HG03457 (cell line): ENCODE measurements at regions not wholly inside any gene's neighbourhood (a gene's known extent, or its start where the extent isn't known, plus 50 kb on each side); places are given as distances from the start of the nearest gene placed in this dataset.

Experiments used
- ATAC-seq: cut with Tn5 transposase; IDR thresholded peaks from one replicate; pipeline ENCODE4 v1.9.1; 2021; ENCODE audit warnings: moderate number of reproducible peaks; ENCODE audit not compliant: unreplicated experiment

DNA sequence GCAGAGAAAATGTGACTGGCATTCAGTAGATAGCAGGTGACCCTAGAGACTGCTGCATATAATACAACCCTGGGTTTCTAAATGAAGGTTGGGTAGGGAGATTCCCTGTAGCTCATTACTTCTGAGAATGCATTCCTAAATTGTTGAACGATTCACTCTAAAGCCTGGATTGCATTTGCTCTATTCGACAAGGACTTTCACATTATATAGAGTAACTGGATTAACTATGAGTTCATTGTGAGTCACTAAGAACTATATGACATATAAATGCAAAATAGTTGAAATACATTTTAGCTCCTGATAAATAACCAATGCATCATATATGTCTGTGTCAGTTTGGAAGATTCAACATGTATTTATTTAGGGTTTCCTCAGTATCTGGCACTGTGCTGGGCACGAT lies 294.7 kb upstream of the CCDC54 start:
- ATAC-seq = no peak

DNA sequence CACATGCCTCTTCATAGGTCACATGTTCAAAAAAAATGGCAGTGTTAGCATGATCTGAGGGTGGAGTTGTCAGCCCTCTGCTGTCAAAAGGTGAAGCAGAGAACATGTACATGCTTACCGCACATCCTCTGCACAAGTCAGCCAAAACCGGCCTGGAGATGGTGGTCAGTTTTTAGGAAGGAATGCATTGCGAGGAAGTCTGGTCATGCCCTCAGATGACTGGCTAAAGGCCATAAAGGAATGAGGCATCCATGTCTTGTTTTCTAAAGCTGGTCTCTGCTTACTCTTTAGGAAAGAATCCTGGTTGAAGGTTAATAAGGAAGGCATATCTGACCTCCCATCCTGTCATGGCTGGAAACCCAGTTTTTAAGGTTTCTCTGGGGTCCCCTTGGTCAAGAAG lies 292.0 kb upstream of the CCDC54 start:
- no peak for ATAC-seq

DNA sequence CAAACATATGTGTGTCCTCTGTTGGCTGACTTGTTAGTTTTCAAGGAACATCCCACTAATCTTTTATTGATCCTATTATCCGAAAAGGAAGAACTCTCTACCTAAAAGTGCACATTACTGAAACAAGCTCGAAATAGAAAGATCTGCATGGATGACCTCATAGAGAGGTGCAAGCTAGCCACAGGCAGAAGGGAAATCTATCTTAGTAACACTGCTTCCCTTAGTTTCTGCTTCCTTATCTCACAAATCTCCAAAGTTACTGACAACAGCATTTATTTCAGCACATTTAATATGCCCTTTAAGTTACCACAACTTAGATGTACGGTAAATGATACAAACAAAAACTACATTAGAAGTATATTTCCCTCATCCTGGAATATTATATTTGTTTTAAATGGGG lies 285.1 kb upstream of the CCDC54 start:
- no peak for ATAC-seq

DNA sequence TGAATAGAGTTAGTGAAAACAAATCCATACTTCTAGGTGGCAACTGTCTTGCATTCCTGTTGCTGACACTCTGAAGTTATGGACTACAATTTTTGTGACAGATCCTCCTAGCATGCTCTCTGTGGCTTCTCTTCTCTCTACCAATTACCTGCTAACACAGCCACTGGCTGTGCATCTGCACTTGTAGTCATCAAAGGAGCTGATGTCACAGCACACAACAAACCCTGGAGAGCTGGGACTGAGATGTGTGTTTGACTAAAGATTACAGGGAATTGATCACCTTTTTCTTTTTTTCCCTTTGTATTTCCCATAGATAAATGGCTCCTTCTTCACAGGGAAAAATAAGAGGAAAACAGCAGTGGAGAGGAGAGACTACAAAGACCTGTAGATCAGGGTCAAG lies 278.4 kb upstream of the CCDC54 start:
- ATAC-seq = no peak

DNA sequence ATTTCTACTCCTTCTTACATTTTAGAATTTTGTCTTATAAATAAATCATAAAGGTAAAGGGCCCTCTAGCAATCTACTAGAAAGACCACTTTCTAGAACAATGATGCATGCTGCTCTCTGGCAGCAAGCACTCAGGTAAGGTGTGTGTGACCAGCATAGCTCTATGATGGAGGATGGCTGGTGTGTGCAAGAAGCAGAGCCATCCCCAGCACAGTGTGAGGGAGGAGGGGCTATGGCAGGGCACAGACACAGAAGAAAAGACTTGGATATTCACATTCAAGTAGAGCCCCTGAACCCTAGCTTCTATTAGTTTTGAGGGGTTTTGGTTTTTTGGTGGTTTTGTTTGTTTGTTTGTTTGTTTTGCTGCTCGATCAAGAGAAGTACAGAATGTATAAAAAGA lies 277.1 kb upstream of the CCDC54 start:
- ATAC-seq = no peak

DNA sequence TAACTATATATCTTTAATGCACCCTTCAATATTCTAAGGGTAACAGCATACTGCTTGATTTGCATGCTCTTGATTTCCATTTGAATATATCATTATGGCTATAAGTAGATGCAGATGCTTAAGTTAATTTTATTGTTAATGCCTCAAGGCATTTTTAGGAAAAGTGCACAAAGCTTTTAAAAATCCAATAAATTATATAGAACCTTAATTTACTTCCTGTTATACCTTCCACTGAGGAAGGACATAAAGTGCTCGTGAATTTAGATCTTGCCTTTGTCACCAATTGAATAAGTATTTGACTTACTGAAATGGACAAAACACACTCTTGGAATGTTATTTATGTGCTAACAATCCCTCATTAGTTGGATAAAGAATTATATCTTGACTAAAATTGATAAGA lies 276.7 kb upstream of the CCDC54 start:
- no peak for ATAC-seq

DNA sequence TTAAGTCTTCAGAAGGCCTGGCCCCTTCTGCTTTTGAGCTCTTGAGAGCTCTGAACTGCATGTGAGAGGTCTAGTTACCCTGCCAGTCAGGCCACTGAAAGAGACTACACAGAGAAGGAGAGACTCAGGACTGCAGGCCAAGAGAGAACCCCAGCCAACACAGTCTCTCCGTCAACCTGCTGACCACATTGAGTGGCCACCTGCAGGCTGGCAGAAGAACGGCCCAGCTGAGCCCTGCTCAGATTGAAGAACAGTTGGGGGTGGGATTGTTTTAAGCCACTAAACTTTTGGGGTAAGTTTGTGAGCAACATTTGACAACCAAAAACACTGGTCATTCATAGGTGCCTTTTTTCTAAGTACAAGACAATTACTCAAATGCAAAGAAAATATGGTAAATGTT lies 273.5 kb upstream of the CCDC54 start:
- no peak for ATAC-seq

DNA sequence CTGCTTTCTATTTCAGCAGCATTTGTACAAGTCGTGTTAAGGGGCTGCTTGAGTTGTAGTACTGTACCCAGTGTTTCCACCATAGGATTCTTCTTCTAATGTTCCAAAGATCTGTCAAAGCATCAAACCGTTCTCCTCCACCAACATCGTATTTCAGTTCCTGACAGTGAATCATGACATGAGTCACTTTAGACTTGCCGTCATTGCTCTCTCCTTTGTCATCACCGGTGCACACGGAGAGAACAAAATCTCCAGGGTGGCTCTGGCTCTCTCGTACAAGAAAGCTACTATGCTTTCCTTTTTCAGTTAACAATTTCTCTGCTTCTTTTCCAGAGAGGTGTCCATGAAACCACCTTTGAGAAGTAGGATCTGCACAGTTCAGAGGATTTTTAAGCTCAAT lies 270.9 kb upstream of the CCDC54 start:
- ATAC-seq = no peak

DNA sequence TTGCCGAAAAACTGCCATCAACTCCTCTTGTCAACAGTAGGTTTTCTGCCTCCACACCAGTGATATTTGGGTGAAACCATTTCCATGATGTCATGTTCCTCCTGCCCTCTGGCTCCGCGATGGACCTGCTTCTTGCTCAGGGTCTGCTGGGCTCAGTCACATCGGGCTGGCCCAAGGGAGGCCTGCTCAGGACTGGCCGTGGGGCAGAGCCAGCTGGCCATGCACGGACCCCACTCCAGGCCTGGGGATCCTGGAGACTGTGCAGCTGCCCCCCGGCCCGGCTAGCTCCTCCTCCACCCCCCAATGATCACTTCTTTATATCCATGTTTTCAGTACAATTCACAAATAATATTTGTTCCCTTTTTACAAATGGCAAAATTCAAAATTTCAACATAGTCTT lies 270.3 kb upstream of the CCDC54 start:
- no peak for ATAC-seq

DNA sequence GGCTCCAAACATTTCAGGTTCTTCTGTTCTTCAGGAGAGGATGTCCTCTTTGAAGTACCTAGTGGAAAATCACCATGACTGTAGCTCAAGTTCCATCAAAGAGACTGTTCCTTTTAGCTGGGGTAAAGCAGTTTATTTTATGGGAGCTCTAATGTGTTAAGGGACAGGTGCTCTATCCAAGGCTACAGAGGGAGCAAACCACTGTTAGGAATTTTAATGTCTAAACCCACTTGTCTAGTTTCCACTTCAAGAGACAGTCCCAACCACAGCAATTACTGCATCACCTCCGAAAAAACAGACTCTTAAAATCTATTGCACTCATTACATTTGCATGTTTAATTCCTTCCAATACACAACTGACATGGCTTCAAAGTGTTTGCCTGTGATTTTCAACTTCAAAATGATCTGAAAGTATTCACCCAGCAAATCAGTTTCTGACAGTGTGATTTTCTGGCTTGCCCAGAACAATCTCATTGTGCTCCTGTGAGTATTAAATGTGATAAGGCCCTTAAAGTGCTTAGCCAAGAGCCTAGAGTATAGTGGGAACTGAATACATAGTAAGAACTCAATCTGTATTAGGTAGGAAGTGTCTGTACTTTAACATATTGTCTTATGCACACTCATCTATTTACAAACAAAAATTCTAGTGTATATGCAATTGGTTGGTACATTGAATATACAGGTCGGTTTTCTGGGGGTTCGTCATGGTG lies 266.5 kb upstream of the CCDC54 start:
- ATAC-seq = no peak

DNA sequence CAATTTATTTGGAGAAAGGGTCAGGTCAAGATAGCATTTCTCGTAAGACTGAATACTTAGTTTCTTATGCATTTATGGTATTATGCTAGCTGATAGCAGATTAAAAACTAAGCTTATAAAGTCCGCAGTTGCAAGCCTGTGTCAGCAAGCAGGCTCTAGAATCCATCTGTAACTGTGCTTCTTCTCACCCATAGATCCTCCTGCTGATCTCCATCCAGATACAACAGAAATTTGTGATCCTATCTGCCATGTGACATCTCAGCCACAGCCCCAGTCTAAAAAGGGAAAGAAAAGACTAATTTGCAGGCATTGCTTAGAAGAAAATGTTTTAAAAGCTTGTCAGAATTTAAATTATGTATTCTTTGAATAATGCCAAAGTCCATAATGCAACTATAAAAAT lies 265.4 kb upstream of the CCDC54 start:
- ATAC-seq = no peak

DNA sequence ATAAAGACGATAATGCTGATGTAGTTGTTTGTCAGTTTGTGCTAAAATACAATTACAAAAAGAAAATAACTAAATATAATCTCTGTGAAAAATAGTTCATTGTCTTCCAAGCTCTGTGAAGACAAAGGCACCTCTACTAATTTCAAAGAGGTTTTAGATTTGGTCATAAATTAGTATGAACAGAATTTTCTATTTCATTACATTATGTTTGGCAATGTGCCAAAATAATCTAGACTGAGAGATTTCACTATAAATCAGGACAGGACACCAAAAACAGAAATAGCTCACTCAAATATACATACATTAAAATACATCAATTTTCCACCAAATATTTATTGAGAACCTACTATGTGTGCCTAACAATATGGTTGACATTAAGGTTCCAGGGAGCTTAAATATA lies 264.9 kb upstream of the CCDC54 start:
- ATAC-seq = no peak

DNA sequence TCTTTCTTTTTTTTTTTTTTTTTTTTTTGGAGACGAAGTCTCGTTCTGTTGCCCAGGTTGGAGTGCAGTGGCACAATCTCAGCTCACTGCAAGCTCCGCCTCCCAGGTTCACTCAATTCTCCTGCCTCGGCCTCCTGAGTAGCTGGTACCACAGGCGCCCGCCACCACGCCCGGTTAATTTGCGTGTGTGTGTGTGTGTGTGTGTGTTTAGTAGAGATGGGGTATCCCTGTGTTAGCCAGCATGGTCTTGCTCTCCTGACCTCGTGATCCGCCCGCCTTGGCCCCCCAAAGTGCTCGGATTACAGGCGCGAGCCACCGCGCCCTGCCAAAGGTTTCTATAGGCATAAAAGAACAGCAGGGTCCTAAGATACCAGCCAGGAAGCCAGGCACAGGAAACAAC lies 261.0 kb upstream of the CCDC54 start:
- ATAC-seq = no peak

DNA sequence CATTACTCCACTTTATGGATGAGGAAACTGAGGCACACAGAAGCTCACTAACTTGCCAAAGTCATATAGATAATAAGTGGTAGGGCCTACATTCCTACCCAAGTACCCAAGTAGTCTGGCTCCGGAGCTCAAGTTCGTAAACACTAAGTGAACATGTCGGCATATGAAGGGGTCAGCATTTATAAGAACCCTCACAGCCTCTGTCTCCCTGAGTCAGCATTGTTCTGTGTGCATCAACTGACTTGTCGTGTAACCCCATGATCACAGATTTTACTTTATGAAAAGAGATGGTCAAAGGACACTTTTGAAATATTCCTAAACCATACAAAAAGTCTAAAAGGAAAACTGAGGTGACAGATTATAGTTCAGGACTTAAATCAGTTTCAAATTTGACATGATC lies 260.1 kb upstream of the CCDC54 start:
- ATAC-seq = no peak

DNA sequence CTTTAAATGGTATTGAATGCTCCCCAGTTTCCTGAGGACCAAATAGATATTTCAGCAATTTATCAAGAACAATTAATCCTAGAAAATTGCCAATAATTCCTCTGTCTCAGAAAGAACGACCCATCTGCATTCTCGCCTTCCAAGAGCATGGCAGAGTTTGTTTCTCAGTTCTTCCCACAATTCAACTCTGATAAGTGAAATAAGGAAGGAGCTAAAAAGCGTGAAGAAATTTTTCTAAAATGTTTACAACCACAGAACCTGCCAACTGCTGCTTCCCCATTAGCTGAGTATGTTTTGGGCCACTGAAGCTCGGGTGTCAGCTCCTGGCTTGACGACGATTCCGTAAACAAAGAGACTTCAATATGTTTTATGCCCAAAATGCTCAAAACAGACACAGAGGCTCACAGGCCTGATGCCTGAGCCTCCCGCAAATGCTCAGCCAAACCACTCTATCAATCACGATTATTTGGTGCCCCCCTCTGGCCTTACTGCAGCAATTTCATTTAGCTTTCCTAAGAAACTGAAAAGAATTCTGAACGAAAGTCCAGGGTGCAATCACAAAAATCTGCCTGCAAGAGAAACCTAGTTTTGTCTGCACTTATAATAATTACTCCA lies 259.2 kb upstream of the CCDC54 start:
- ATAC-seq = no peak

DNA sequence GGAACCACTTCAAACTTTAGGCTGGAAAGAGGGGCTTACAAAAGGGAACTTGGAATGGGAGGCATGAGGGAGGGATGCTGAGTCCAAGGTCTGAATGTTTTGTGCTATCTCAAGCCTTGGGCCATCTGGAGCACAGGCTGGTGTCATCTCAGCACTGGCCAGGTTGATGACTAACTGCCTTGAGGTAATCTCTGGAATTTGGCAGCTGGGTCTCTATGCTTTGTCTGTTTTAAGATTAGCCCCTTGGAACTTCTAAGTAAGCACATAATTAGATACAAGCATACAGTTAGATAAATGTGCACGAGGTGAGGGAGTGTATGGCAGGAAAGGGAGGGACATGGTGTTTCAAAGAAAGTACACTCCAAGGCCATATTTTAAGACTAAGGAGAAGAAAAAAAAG lies 252.4 kb upstream of the CCDC54 start:
- ATAC-seq = no peak

DNA sequence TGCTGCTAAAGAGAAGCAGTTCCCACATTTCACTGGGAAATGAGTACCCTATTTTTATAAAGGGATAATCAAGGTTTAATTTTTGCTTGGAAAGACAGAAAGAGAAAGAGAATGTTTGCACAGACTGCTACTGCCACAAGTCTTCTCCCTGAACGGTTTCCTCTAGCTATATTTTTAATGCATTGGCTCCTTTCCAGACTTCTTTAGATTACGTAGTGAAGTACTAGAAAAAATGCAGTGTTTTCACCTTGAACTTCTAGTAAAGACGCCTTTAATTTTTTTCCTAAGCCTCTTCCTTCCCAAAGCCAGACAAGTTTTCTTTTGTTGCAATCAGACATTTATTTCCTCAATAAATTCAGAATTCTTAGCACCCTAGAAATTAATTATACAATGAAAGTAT lies 248.3 kb upstream of the CCDC54 start:
- ATAC-seq = no peak

DNA sequence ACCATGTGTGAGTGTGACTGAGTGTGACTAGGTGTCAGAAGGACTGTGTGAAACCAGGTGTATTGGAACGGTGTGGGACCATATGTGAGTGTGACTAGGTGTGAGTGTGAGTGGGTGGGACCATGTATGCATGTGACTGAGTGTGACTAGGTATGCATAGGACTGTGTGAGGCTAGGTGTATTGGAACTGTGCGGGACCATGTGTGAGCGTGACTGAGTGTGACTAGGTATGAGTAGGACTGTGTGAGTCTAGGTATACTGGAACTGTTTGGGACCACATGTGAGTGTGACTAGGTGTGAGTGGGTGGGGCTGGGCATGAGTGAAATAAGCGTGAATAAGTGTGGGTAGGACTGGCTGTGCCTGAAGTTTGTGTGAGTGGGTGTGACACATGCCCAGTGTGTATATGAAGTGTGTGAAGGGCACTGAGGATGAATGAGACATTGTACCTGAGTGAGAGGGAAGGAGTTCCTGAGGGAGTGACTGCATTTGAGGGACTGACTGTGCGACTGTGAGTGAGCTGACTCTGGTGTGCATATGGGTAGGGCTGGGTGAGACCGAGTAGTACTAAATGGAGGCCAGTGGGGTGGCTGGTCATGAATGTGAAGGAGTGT lies 247.0 kb upstream of the CCDC54 start:
- ATAC-seq = no peak

DNA sequence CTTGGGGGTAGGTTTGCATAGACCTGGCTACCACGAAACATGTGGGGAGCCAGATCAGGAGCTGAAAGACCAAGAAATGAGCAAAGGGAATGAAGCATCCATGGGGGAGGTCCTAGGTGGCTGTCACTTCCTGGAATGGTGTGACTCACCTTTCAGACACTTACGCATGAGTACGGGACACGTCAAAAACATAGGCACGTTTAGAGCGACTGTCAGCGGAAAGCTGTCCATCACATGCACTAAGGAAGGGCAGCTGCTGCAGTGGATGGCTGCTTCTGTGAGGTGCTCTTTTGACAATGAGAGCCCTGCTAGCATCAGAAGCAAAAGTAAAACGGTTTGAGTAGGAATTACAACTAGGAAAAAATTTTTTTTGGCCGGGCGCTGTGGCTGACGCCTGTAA lies 244.6 kb upstream of the CCDC54 start:
- no peak for ATAC-seq

DNA sequence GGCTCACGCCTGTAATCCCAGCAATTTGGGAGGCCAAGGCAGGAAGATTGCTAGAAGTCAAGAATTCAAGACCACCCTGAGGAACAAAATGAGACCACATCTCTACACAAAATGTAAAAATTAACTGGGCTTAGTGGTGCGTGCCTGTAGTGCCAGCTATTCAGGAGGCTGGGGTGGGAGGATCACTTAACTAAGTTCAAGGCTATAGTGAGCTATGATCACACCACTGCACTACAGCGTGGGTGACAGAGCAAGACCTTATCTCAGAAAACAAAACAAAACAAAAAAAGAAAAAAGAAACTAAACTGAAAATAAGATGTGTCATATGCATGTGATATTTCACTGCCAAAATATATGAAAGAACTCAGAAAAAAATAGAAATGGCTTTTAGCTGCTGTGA lies 243.3 kb upstream of the CCDC54 start:
- ATAC-seq = no peak

DNA sequence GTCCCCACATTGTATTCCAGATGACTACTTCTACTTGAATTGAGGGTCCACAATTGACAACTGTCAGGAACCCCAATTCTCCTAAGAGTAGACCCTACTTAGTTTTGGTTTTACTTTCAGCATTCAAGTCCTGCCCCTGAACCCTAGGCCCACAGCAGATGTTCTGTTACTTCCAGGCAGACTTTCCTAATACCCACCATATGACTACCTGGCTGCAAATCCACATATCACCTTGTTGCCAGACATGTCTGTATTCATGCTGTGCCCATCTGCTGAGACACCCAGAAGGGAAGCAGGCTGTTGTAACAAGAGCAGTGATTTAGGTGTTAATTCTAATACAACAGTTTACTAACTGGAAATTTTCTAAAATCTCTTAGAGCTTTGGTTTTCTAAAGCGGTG lies 235.1 kb upstream of the CCDC54 start:
- ATAC-seq = no peak

DNA sequence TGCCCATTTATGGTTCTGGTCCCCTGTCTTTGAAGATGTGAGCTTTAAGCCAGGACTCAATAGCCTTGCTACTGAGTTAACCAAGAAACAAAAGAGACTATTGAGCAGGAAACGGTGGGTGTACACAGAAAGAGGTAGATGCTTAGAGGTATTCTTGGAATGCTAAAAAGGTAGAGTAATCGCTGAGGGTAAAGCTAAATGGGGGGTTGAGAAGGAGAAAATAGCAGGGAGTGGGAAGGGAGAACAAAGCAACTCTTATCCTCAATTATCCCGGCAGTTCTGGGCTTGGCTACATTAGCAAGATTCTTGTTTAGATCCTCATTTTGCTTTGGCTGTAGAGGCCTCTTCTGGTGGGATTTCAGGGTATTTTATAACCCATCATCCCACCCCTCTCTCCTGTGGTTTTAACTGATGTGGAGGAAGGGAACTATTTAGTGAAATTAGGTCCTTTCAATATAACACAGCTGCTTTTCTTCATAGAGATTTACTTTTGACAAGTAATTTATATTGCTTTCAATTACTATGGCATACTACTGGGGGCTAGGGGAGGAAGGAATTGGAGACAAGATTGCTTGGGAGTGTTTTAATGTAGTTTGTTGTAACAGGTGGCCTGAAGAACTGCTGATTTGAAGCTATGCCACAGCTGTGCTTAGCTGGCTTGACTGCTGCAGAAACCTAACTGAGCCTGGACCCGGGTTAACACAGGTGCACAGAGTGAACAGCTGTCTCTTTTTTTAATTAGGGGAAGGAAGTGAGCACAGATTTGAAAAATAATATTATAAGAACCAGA lies 234.3 kb upstream of the CCDC54 start:
- ATAC-seq = no peak
